ENCODE measurements at regions not wholly inside any gene's neighbourhood (a gene's known extent, or its start where the extent isn't known, plus 50 kb on each side); places are given as distances from the start of the nearest gene placed in this dataset.
A peak's percentile ranks its signal among the peaks of the same experiment; 100 is the strongest.

GRCh38 chr20:33908336-33908735 lies 85.4 kb upstream of the RALY start:
- H3K4me3 ChIP-seq: no peak overlapping the region
- H3K36me3 ChIP-seq: no peaks in the 10 kb centered on the region
- no peaks in the 10 kb centered on the region for H3K27me3 ChIP-seq
- H3K27ac ChIP-seq: no peak overlapping the region
- TF ChIP-seq Cebpa-rat (IDR thresholded peaks at IDR 0.05): no peak
- no peak overlapping the region for H3K9ac ChIP-seq
- H3K4me1 ChIP-seq: peaks cover 0 to 18% (median 11%) of the 10 kb centered on the region in 10 experiments; a peak in 16 of 20 replicates
- H4K20me1 ChIP-seq: no peaks in the 10 kb centered on the region
- H3K9me3 ChIP-seq (replicated peaks in 1 of 11): peaks cover 0 to 3% (median 0%) of the 10 kb centered on the region in 11 experiments; a peak in 1 of 22 replicates
- no peak overlapping the region for H3K4me2 ChIP-seq

- Histone ChIP-seq H3K9ac (no peak overlapping the region), H3K27ac (no peak overlapping the region), H3K27me3 (no peaks in the 10 kb centered on the region), H3K9me3 (replicated peaks in 1 of 11) (peaks cover 0 to 3% (median 0%) of the 10 kb centered on the region in 11 experiments; a peak in 1 of 22 replicates), H3K4me1 (peaks cover 0 to 18% (median 11%) of the 10 kb centered on the region in 10 experiments; a peak in 16 of 20 replicates), H3K4me2 (no peak overlapping the region), H3K36me3 (no peaks in the 10 kb centered on the region), H3K4me3 (no peak overlapping the region), H4K20me1 (no peaks in the 10 kb centered on the region)
- TF ChIP-seq Cebpa-rat (IDR thresholded peaks at IDR 0.05): no peak
Measured at GRCh38 chr20:33908868-33909267, 84.8 kb upstream of the RALY start.

- Histone ChIP-seq H3K9me3 (replicated peaks in 1 of 11) (peaks cover 0 to 3% (median 0%) of the 10 kb centered on the region in 11 experiments; a peak in 1 of 22 replicates), H3K4me3 (no peak overlapping the region), H3K9ac (no peak overlapping the region), H4K20me1 (no peaks in the 10 kb centered on the region), H3K27me3 (no peaks in the 10 kb centered on the region), H3K36me3 (no peaks in the 10 kb centered on the region), H3K4me1 (peaks cover 0 to 18% (median 11%) of the 10 kb centered on the region in 10 experiments; a peak in 16 of 20 replicates), H3K27ac (no peak overlapping the region), H3K4me2 (no peak overlapping the region)
- TF ChIP-seq Cebpa-rat (IDR thresholded peaks at IDR 0.05): peak in 1 of 11 experiments; percentile 42; a peak in 1 of 22 replicates
Measured at GRCh38 chr20:33909331-33909921, 84.3 kb upstream of the RALY start.

- Histone ChIP-seq H3K9ac (no peak overlapping the region), H4K20me1 (no peaks in the 10 kb centered on the region), H3K9me3 (replicated peaks in 1 of 11) (peaks cover 0 to 3% (median 0%) of the 10 kb centered on the region in 11 experiments; a peak in 1 of 22 replicates), H3K4me3 (no peak overlapping the region), H3K36me3 (no peaks in the 10 kb centered on the region), H3K4me1 (peaks cover 0 to 18% (median 11%) of the 10 kb centered on the region in 10 experiments; a peak in 16 of 20 replicates), H3K4me2 (peak overlapping the region in 9 of 11 experiments; percentile 32 to 56 (median 46); a peak in 15 of 22 replicates), H3K27ac (no peak overlapping the region), H3K27me3 (no peaks in the 10 kb centered on the region)
- no peak for TF ChIP-seq Cebpa-rat (IDR thresholded peaks at IDR 0.05)
Measured at GRCh38 chr20:33910056-33910455, 83.7 kb upstream of the RALY start.

- peak overlapping the region in 9 of 11 experiments; percentile 32 to 56 (median 46); a peak in 17 of 22 replicates for H3K4me2 ChIP-seq
- no peaks in the 10 kb centered on the region for H4K20me1 ChIP-seq
- no peaks in the 10 kb centered on the region for H3K36me3 ChIP-seq
- no peaks in the 10 kb centered on the region for H3K27me3 ChIP-seq
- peak overlapping the region in 5 of 11 experiments; percentile 11 to 42 (median 17); a peak in 4 of 22 replicates for H3K27ac ChIP-seq
- TF ChIP-seq Cebpa-rat (IDR thresholded peaks at IDR 0.05): no peak
- peaks cover 0 to 18% (median 11%) of the 10 kb centered on the region in 10 experiments; a peak in 16 of 20 replicates for H3K4me1 ChIP-seq
- peaks cover 0 to 3% (median 0%) of the 10 kb centered on the region in 11 experiments; a peak in 1 of 22 replicates for H3K9me3 ChIP-seq (replicated peaks in 1 of 11)
- 0 out of 22 replicates have a peak overlapping the region, but pooled peaks of 1 of the 11 experiments have one; percentile 3 for H3K9ac ChIP-seq
- H3K4me3 ChIP-seq: no peak overlapping the region
Measured at GRCh38 chr20:33910529-33911327, 83.0 kb upstream of the RALY start.

GRCh38 chr20:33914919-33915318 lies 78.8 kb upstream of the RALY start:
- Histone ChIP-seq H3K9ac (no peak overlapping the region), H3K27me3 (no peaks in the 10 kb centered on the region), H4K20me1 (no peaks in the 10 kb centered on the region; a peak in 1 of 22 replicates), H3K27ac (no peak overlapping the region), H3K4me2 (no peak overlapping the region), H3K4me1 (peaks cover 0 to 20% (median 12%) of the 10 kb centered on the region in 10 experiments; a peak in 16 of 20 replicates), H3K9me3 (replicated peaks in 1 of 11) (no peaks in the 10 kb centered on the region), H3K4me3 (no peak overlapping the region), H3K36me3 (no peaks in the 10 kb centered on the region)
- no peak for TF ChIP-seq Cebpa-rat (IDR thresholded peaks at IDR 0.05)

- peaks cover 0 to 12% (median 4%) of the 10 kb centered on the region in 10 experiments; a peak in 16 of 20 replicates for H3K4me1 ChIP-seq
- no peak overlapping the region for H3K4me2 ChIP-seq
- no peak overlapping the region for H3K4me3 ChIP-seq
- TF ChIP-seq Cebpa-rat (IDR thresholded peaks at IDR 0.05): no peak
- no peaks in the 10 kb centered on the region for H3K9me3 ChIP-seq (replicated peaks in 1 of 11)
- no peaks in the 10 kb centered on the region; a peak in 1 of 22 replicates for H4K20me1 ChIP-seq
- no peak overlapping the region for H3K27ac ChIP-seq
- no peak overlapping the region for H3K9ac ChIP-seq
- no peaks in the 10 kb centered on the region for H3K36me3 ChIP-seq
- H3K27me3 ChIP-seq: no peaks in the 10 kb centered on the region
Measured at GRCh38 chr20:33915726-33916331, 77.9 kb upstream of the RALY start.

GRCh38 chr20:33916768-33917167 lies 76.9 kb upstream of the RALY start:
- Histone ChIP-seq H3K4me1 (peaks cover 0 to 9% (median 0%) of the 10 kb centered on the region in 10 experiments; a peak in 3 of 20 replicates), H3K9ac (no peak overlapping the region)

More at GRCh38 chr20:33916768-33917167, 76.9 kb upstream of the RALY start:
- Histone ChIP-seq H3K27me3 (no peaks in the 10 kb centered on the region), H3K27ac (no peak overlapping the region), H3K4me2 (no peak overlapping the region), H3K36me3 (no peaks in the 10 kb centered on the region), H3K9me3 (replicated peaks in 1 of 11) (no peaks in the 10 kb centered on the region), H3K4me3 (no peak overlapping the region), H4K20me1 (no peaks in the 10 kb centered on the region; a peak in 1 of 22 replicates)
- TF ChIP-seq Cebpa-rat (IDR thresholded peaks at IDR 0.05): no peak
